Fibroblast of lung (primary cell): ENCODE measurements at regions not wholly inside any gene's neighbourhood (a gene's known extent, or its start where the extent isn't known, plus 50 kb on each side); places are given as distances from the start of the nearest gene placed in this dataset.

Experiments used
- CTCF ChIP-seq, 2 donors: IDR thresholded peaks in 1 of 2; conservative IDR thresholded peaks in 1 of 2; 1 replicate in 1 of 2; 2 replicates in 1 of 2; pipeline ENCODE4 v1.5.1; 2011 to 2012; ENCODE audit warnings: low read length in 2 of 2, control low read depth in 1 of 2, inconsistent platforms in 1 of 2, low read depth in 1 of 2, mild to moderate bottlenecking in 1 of 2
- EZH2 ChIP-seq: IDR thresholded peaks from 2 replicates; pipeline ENCODE4 v1.5.1; 2012; ENCODE audit warnings: low read length, control low read depth, mild to moderate bottlenecking; ENCODE audit errors: missing control alignments

- no peak for TF ChIP-seq EZH2
- TF ChIP-seq CTCF (conservative IDR thresholded peaks at IDR 0.05 in 1 of 2, IDR thresholded peaks at IDR 0.05 in 1 of 2; ENCODE audit: low read depth in 1 of 2, low read length in 2 of 2), result no peak
These were observed 466.6 kb upstream of the EYS start for GRCh38 chr6:66173587-66173986.
